Bronchial epithelial cell (primary cell): ENCODE measurements at regions not wholly inside any gene's neighbourhood (a gene's known extent, or its start where the extent isn't known, plus 50 kb on each side); places are given as distances from the start of the nearest gene placed in this dataset.

ENCODE experiments used
- DNase-seq: peaks from one replicate; pipeline ENCODE4 v3.0.0-alpha.2; 2010; ENCODE audit warnings: low read depth
- FAIRE-seq: peaks from 2 replicates; lab custom pipeline; 2011; peaks lifted over from hg19 to GRCh38; lab: Jason Lieb, UNC
- H3K27me3 ChIP-seq: 2 replicates; pipeline ENCODE4 v1.5.1; 2011; ENCODE audit warnings: low read length; ENCODE audit not compliant: control insufficient read depth, insufficient read depth
- H3K36me3 ChIP-seq: 2 replicates; pipeline ENCODE4 v1.5.1; 2011; ENCODE audit warnings: low read length; ENCODE audit not compliant: control insufficient read depth, insufficient read depth
- H3K4me3 ChIP-seq: 2 replicates; pipeline ENCODE4 v1.5.1; 2011; ENCODE audit warnings: mild to moderate bottlenecking, low read depth, low read length, control low read depth
- CTCF ChIP-seq: IDR thresholded peaks from 2 replicates; pipeline ENCODE4 v1.5.1; 2011; ENCODE audit warnings: mild to moderate bottlenecking, moderate library complexity, low read length, control low read depth, inconsistent platforms; ENCODE audit not compliant: insufficient read depth, severe bottlenecking

GRCh38 chr1:192439373-192440025 lies 122.7 kb downstream of the RGS21 start:
- Histone ChIP-seq H3K27me3 (no peaks in the 10 kb centered on the region), H3K36me3 (no peaks in the 10 kb centered on the region), H3K4me3 (no peak overlapping the region)
- no peak for TF ChIP-seq CTCF
- DNase-seq (peak; percentile 96), FAIRE-seq (no peak)

GRCh38 chr1:192441492-192441891 lies 124.7 kb downstream of the RGS21 start:
- H3K36me3 ChIP-seq, result no peaks in the 10 kb centered on the region
- no peak for DNase-seq
- no peak for FAIRE-seq
- no peak overlapping the region for H3K4me3 ChIP-seq
- H3K27me3 ChIP-seq, result no peaks in the 10 kb centered on the region
- no peak for TF ChIP-seq CTCF

GRCh38 chr1:192442736-192443135 lies 125.9 kb downstream of the RGS21 start:
- H3K4me3 ChIP-seq, result no peak overlapping the region
- TF ChIP-seq CTCF, result no peak
- FAIRE-seq, result peak; percentile 75

GRCh38 chr1:192443616-192444015 lies 126.8 kb downstream of the RGS21 start:
- FAIRE-seq (no peak), DNase-seq (peak; percentile 61)
- no peaks in the 10 kb centered on the region for H3K36me3 ChIP-seq
- no peak overlapping the region for H3K4me3 ChIP-seq
- H3K27me3 ChIP-seq, result no peaks in the 10 kb centered on the region
- no peak for TF ChIP-seq CTCF

More at GRCh38 chr1:192442736-192443135, 125.9 kb downstream of the RGS21 start:
- DNase-seq, result no peak
- Histone ChIP-seq H3K27me3 (no peaks in the 10 kb centered on the region), H3K36me3 (no peaks in the 10 kb centered on the region)

- no peak for FAIRE-seq
- no peak overlapping the region for H3K4me3 ChIP-seq
- DNase-seq, result no peak
- TF ChIP-seq CTCF, result no peak
- H3K36me3 ChIP-seq, result no peaks in the 10 kb centered on the region
- H3K27me3 ChIP-seq, result no peaks in the 10 kb centered on the region
These were observed 128.4 kb downstream of the RGS21 start for GRCh38 chr1:192445241-192445640.

GRCh38 chr1:192445839-192446489 lies 129.2 kb downstream of the RGS21 start:
- Histone ChIP-seq H3K4me3 (no peak overlapping the region), H3K36me3 (no peaks in the 10 kb centered on the region), H3K27me3 (no peaks in the 10 kb centered on the region)
- FAIRE-seq (no peak), DNase-seq (peak; percentile 38)
- TF ChIP-seq CTCF, result no peak
